Heart left ventricle (tissue), 16 donors: ENCODE measurements at regions not wholly inside any gene's neighbourhood (a gene's known extent, or its start where the extent isn't known, plus 50 kb on each side); places are given as distances from the start of the nearest gene placed in this dataset.

Experiments used
- ATAC-seq, 4 donors: fragments of 200-7000 bp; cut with Tn5 transposase; one replicate each; pipeline ENCODE4 v1.9.1; 2020 to 2022; ENCODE audit warnings: moderate library complexity in 4 of 4, mild to moderate bottlenecking in 3 of 4, moderate number of reproducible peaks in 1 of 4
- DNase-seq, 5 donors: peaks; one replicate each; pipeline ENCODE4 v3.0.0-alpha.2; 2020
- H3K27ac ChIP-seq, 12 donors: fragments of 200-600 bp; sonication (generic) in 4 of 12; one replicate each; pipeline versions ENCODE4 v1.5.0 to v1.8.0; 2016 to 2022; ENCODE audit warnings: mild to moderate bottlenecking in 2 of 12
- H3K27me3 ChIP-seq, 9 donors: fragments of 200-600 bp; sonication (generic) in 2 of 9; one replicate each; pipeline versions ENCODE4 v1.5.1 to v1.8.0; 2016 to 2022; ENCODE audit warnings: mild to moderate bottlenecking in 3 of 9
- H3K36me3 ChIP-seq, 9 donors: fragments of 200-600 bp; sonication (generic) in 2 of 9; one replicate each; pipeline versions ENCODE4 v1.5.0 to v1.8.0; 2018 to 2022; ENCODE audit warnings: mild to moderate bottlenecking in 2 of 9
- H3K4me1 ChIP-seq, 12 donors: fragments of 200-600 bp; sonication (generic) in 4 of 12; one replicate each; pipeline versions ENCODE4 v1.5.0 to v1.8.0; 2016 to 2022; ENCODE audit warnings: mild to moderate bottlenecking in 3 of 12
- H3K4me3 ChIP-seq, 12 donors: fragments of 200-600 bp; sonication (generic) in 4 of 12; one replicate each; pipeline versions ENCODE4 v1.5.0 to v1.8.0; 2017 to 2022; ENCODE audit warnings: mild to moderate bottlenecking in 9 of 12, moderate library complexity in 4 of 12
- H3K9me3 ChIP-seq, 12 donors: fragments of 200-600 bp; sonication (generic) in 4 of 12; one replicate each; pipeline versions ENCODE4 v1.5.0 to v1.8.0; 2016 to 2022; ENCODE audit warnings: mild to moderate bottlenecking in 1 of 12
- CTCF ChIP-seq, 12 donors: fragments of 200-600 bp; sonication (generic) in 4 of 12; IDR thresholded peaks; one replicate each; pipeline versions ENCODE4 v1.5.0 to v1.8.0; 2018 to 2022; ENCODE audit warnings: antibody characterized with exemption in 12 of 12, mild to moderate bottlenecking in 5 of 12
- POLR2A ChIP-seq, 2 donors: fragments of 450-650 bp; IDR thresholded peaks; one replicate each; pipeline ENCODE4 v1.6.1; 2017; ENCODE audit warnings: antibody characterized with exemption in 2 of 2, mild to moderate bottlenecking in 2 of 2, moderate library complexity in 2 of 2
- WGBS, 4 donors: extraction: QIAGEN DNeasy Blood & Tissue Kit in 2 of 4; methylation state at CpG; one replicate each; pipeline versions ENCODE4 v1.1.5 to v1.1.7; 2013 to 2018; 5-methylcytosine and 5-hydroxymethylcytosine counted together
- intact Hi-C, 10 donors: fragments of 100-400 bp; cut with DNase I; formaldehyde crosslinking; loops; one replicate each; pipeline versions ENCODE4 v1.11.1 to v1.14.2; 2022
- donor health status: ischemic (EF 13 %, LVEDD 7.1; RV severe dilation, severe dysfunction).
- donor health status: healthy with polysubstance abuse.
- donor health status: DM: no; HTN: yes; CAD: no.
- donor health status: DM: no; HTN: no; CAD: no.
- donor health status: ischemic (EF 25% LVEDD 6.9; RV normal size, moderate dysfunction).
- donor health status: ischemic (EF 25% LVEDD 5.7; RV mildly dilated, moderate dysfunction).
- donor health status: healthy.
- donor health status: DM: yes; HTN: yes; CAD: no.
- donor health status: ischemic (EF 35%, LVEDD 5.7; RV mildly dilated, moderate dysfunction).
- donor health status: nonischemic (EF 11% LVEDD 7.7; RV severe dilation, severe dysfunction).
- donor health status: DM: yes; HTN: yes; CAD: no.
- donor health status: PGD.
- donor health status: ischemic (EF 29% LVEDD 5.4; RV normal size, mild dysfunction).
- donor health status: nonischemic (EF 23%, LVEDD 6.1; RV moderate dilation, normal function).

- DNase-seq (no peak), ATAC-seq (no peak)
- Histone ChIP-seq H3K27ac (no peak overlapping the region), H3K27me3 (no peaks in the 10 kb centered on the region), H3K4me3 (no peak overlapping the region), H3K9me3 (no peaks in the 10 kb centered on the region), H3K4me1 (peaks cover 0 to 9% (median 0%) of the 10 kb centered on the region in 12 donors), H3K36me3 (no peaks in the 10 kb centered on the region)
- TF ChIP-seq POLR2A (IDR thresholded peaks at IDR 0.05) (no peak), CTCF (IDR thresholded peaks at IDR 0.05) (no peak)
- intact Hi-C loops: no loop called here
- 69 to 88% (median 73%) methylated on average over 3 of the region's 3 CpGs for WGBS, 4 donors
Measured at GRCh38 chr14:61213191-61213621, 67.9 kb downstream of the TMEM30B start.

GRCh38 chr14:61212546-61212945 is 68.6 kb downstream of the TMEM30B start:
- intact Hi-C loops: no loop called here
- no peak overlapping the region for H3K27ac ChIP-seq
- ATAC-seq: no peak
- H3K36me3 ChIP-seq: no peaks in the 10 kb centered on the region
- WGBS, 4 donors: 71 to 90% (median 78%) methylated on average over 1 of the region's 1 CpG
- H3K4me1 ChIP-seq: peaks cover 0 to 2% (median 0%) of the 10 kb centered on the region in 12 donors
- no peak for TF ChIP-seq POLR2A (IDR thresholded peaks at IDR 0.05)
- TF ChIP-seq CTCF (IDR thresholded peaks at IDR 0.05): no peak
- no peaks in the 10 kb centered on the region for H3K27me3 ChIP-seq
- no peaks in the 10 kb centered on the region for H3K9me3 ChIP-seq
- DNase-seq: no peak
- no peak overlapping the region for H3K4me3 ChIP-seq

- no peaks in the 10 kb centered on the region for H3K27me3 ChIP-seq
- no peaks in the 10 kb centered on the region for H3K9me3 ChIP-seq
- ATAC-seq (no peak), DNase-seq (no peak)
- H3K36me3 ChIP-seq: no peaks in the 10 kb centered on the region
- H3K4me3 ChIP-seq: no peak overlapping the region
- H3K4me1 ChIP-seq: no peaks in the 10 kb centered on the region
- H3K27ac ChIP-seq: no peak overlapping the region
- WGBS, 4 donors: 84 to 87% (median 85%) methylated on average over 9 of the region's 9 CpGs
- intact Hi-C loops: no loop called here
- TF ChIP-seq POLR2A (IDR thresholded peaks at IDR 0.05) (no peak), CTCF (IDR thresholded peaks at IDR 0.05) (no peak)
Measured at GRCh38 chr14:61211476-61212255, 69.5 kb downstream of the TMEM30B start.

GRCh38 chr14:61203081-61203753 is 77.9 kb downstream of the TMEM30B start:
- Histone ChIP-seq H3K4me1 (no peaks in the 10 kb centered on the region), H3K27me3 (peaks cover 0 to 26% (median 0%) of the 10 kb centered on the region in 9 donors), H3K9me3 (no peaks in the 10 kb centered on the region), H3K27ac (no peak overlapping the region), H3K36me3 (no peaks in the 10 kb centered on the region), H3K4me3 (no peak overlapping the region)
- no peak for TF ChIP-seq CTCF (IDR thresholded peaks at IDR 0.05)
- TF ChIP-seq POLR2A (IDR thresholded peaks at IDR 0.05): no peak
- WGBS, 4 donors: 58 to 65% (median 61%) methylated on average over 10 of the region's 10 CpGs
- ATAC-seq (no peak), DNase-seq (no peak)
- intact Hi-C loops: no loop called here
